GM19023 (cell line): ENCODE measurements at regions not wholly inside any gene's neighbourhood (a gene's known extent, or its start where the extent isn't known, plus 50 kb on each side); places are given as distances from the start of the nearest gene placed in this dataset.

Experiments used
- ATAC-seq: cut with Tn5 transposase; IDR thresholded peaks from one replicate; pipeline ENCODE4 v1.9.1; 2021; ENCODE audit warnings: mild to moderate bottlenecking, moderate library complexity; ENCODE audit not compliant: unreplicated experiment

- ATAC-seq, result no peak
Measured at GRCh38 chr12:75711271-75711670, 199.9 kb upstream of the KRR1 start.

GRCh38 chr12:75710361-75711069 is 199.1 kb upstream of the KRR1 start:
- ATAC-seq, result no peak

GRCh38 chr12:75709503-75709902 is 198.1 kb upstream of the KRR1 start:
- no peak for ATAC-seq

GRCh38 chr12:75708802-75709201 is 197.4 kb upstream of the KRR1 start:
- ATAC-seq, result no peak

GRCh38 chr12:75707983-75708382 is 196.6 kb upstream of the KRR1 start:
- ATAC-seq, result no peak

GRCh38 chr12:75706786-75707605 is 195.6 kb upstream of the KRR1 start:
- no peak for ATAC-seq

- ATAC-seq, result no peak
Measured at GRCh38 chr12:75705749-75706711, 194.6 kb upstream of the KRR1 start.

GRCh38 chr12:75704664-75705063 is 193.3 kb upstream of the KRR1 start:
- ATAC-seq, result no peak

- ATAC-seq, result no peak
Measured at GRCh38 chr12:75704208-75704607, 192.8 kb upstream of the KRR1 start.

GRCh38 chr12:75703131-75703530 is 191.7 kb upstream of the KRR1 start:
- no peak for ATAC-seq

GRCh38 chr12:75702477-75703093 is 191.2 kb upstream of the KRR1 start:
- ATAC-seq, result no peak

- ATAC-seq, result no peak
Measured at GRCh38 chr12:75701859-75702258, 190.4 kb upstream of the KRR1 start.

GRCh38 chr12:75699728-75700496 is 188.5 kb upstream of the KRR1 start:
- ATAC-seq, result no peak

- ATAC-seq, result no peak
Measured at GRCh38 chr12:75699251-75699650, 187.8 kb upstream of the KRR1 start.

- no peak for ATAC-seq
Measured at GRCh38 chr12:75698052-75698451, 186.6 kb upstream of the KRR1 start.

GRCh38 chr12:75695926-75696325 is 184.5 kb upstream of the KRR1 start:
- ATAC-seq, result no peak

- no peak for ATAC-seq
Measured at GRCh38 chr12:75694534-75695268, 183.3 kb upstream of the KRR1 start.

- no peak for ATAC-seq
Measured at GRCh38 chr12:75692876-75693275, 181.5 kb upstream of the KRR1 start.

- ATAC-seq, result no peak
Measured at GRCh38 chr12:75690296-75690955, 179.0 kb upstream of the KRR1 start.
